ENCODE measurements at regions not wholly inside any gene's neighbourhood (a gene's known extent, or its start where the extent isn't known, plus 50 kb on each side); places are given as distances from the start of the nearest gene placed in this dataset.

GRCh38 chr4:114519368-114519767 is 79.2 kb upstream of the UGT8 start:
- Histone ChIP-seq H3K9me3 (no peaks in the 10 kb centered on the region), H3K4me1 (ENCODE audit: control insufficient read depth in 1 of 2, extremely low read depth in 1 of 2, insufficient read depth in 2 of 2, low read length in 2 of 2) (no peaks in the 10 kb centered on the region), H3K27me3 (replicated peaks in 1 of 2; ENCODE audit: control insufficient read depth in 2 of 2, extremely low read depth in 1 of 2, insufficient read depth in 2 of 2, low read length in 1 of 2) (no peaks in the 10 kb centered on the region), H3K27ac (ENCODE audit: low read length) (no peak overlapping the region), H3K4me3 (ENCODE audit: control insufficient read depth in 1 of 2, extremely low read depth in 1 of 2, low read length in 1 of 2) (no peak overlapping the region), H3K36me3 (ENCODE audit: control insufficient read depth in 2 of 2, extremely low read depth in 1 of 2, insufficient read depth in 1 of 2, low read length in 1 of 2) (no peaks in the 10 kb centered on the region)
- ChIA-PET CTCF (no interaction called here), POLR2A (no interaction called here)
- no peaks in the 10 kb centered on the region for H3K4me1 Mint-ChIP-seq
- no peak for ATAC-seq (replicated peaks in 1 of 4)
- no CpG with 5 or more reads among the region's 2 CpGs for WGBS (ENCODE audit: insufficient coverage)
- H3K27ac Mint-ChIP-seq, result no peak overlapping the region
- H3K27me3 Mint-ChIP-seq, result no peaks in the 10 kb centered on the region
- peaks cover 0 to 14% (median 12%) of the 10 kb centered on the region in 3 donors for H3K9me3 Mint-ChIP-seq
- DNase-seq, result no peak
- no peak overlapping the region for H3K4me3 Mint-ChIP-seq
- no peaks in the 10 kb centered on the region for H3K36me3 Mint-ChIP-seq

GRCh38 chr4:114527170-114527569 is 71.4 kb upstream of the UGT8 start:
- Histone ChIP-seq H3K27ac (ENCODE audit: low read length) (no peak overlapping the region), H3K9me3 (no peaks in the 10 kb centered on the region), H3K36me3 (ENCODE audit: control insufficient read depth in 2 of 2, extremely low read depth in 1 of 2, insufficient read depth in 1 of 2, low read length in 1 of 2) (no peaks in the 10 kb centered on the region), H3K27me3 (replicated peaks in 1 of 2; ENCODE audit: control insufficient read depth in 2 of 2, extremely low read depth in 1 of 2, insufficient read depth in 2 of 2, low read length in 1 of 2) (no peaks in the 10 kb centered on the region), H3K4me1 (ENCODE audit: control insufficient read depth in 1 of 2, extremely low read depth in 1 of 2, insufficient read depth in 2 of 2, low read length in 2 of 2) (no peaks in the 10 kb centered on the region), H3K4me3 (ENCODE audit: control insufficient read depth in 1 of 2, extremely low read depth in 1 of 2, low read length in 1 of 2) (no peak overlapping the region)
- Mint-ChIP-seq H3K4me3 (no peak overlapping the region), H3K36me3 (no peaks in the 10 kb centered on the region), H3K27me3 (peaks cover 0 to 3% of the 10 kb centered on the region in 2 donors), H3K9me3 (peaks cover 0 to 14% (median 7%) of the 10 kb centered on the region in 3 donors), H3K4me1 (no peaks in the 10 kb centered on the region), H3K27ac (no peak overlapping the region)
- ChIA-PET CTCF (no interaction called here), POLR2A (interaction anchor here in 1 of 2 donors (0.5 kb wide), 1 partner anchor 701 kb away, joined by 3 read pairs; no protein-coding TSS in a partner anchor)
- ATAC-seq (replicated peaks in 1 of 4) (no peak), DNase-seq (no peak)
- WGBS (ENCODE audit: insufficient coverage), result no CpG with 5 or more reads among the region's 1 CpG

- Histone ChIP-seq H3K9me3 (no peaks in the 10 kb centered on the region), H3K4me1 (ENCODE audit: control insufficient read depth in 1 of 2, extremely low read depth in 1 of 2, insufficient read depth in 2 of 2, low read length in 2 of 2) (no peaks in the 10 kb centered on the region), H3K27me3 (replicated peaks in 1 of 2; ENCODE audit: control insufficient read depth in 2 of 2, extremely low read depth in 1 of 2, insufficient read depth in 2 of 2, low read length in 1 of 2) (no peaks in the 10 kb centered on the region), H3K36me3 (ENCODE audit: control insufficient read depth in 2 of 2, extremely low read depth in 1 of 2, insufficient read depth in 1 of 2, low read length in 1 of 2) (no peaks in the 10 kb centered on the region), H3K4me3 (ENCODE audit: control insufficient read depth in 1 of 2, extremely low read depth in 1 of 2, low read length in 1 of 2) (no peak overlapping the region), H3K27ac (ENCODE audit: low read length) (no peak overlapping the region)
- DNase-seq (no peak), ATAC-seq (replicated peaks in 1 of 4) (no peak)
- Mint-ChIP-seq H3K4me3 (no peak overlapping the region), H3K36me3 (no peaks in the 10 kb centered on the region), H3K27me3 (peaks cover 0 to 3% of the 10 kb centered on the region in 2 donors), H3K27ac (no peak overlapping the region), H3K9me3 (peaks cover 0 to 14% (median 7%) of the 10 kb centered on the region in 3 donors), H3K4me1 (no peaks in the 10 kb centered on the region)
- WGBS (ENCODE audit: insufficient coverage), result 0% methylated on average over 1 of the region's 2 CpGs
- POLR2A ChIA-PET, result no interaction called here
- CTCF ChIA-PET, result no interaction called here
These were observed 71.0 kb upstream of the UGT8 start for GRCh38 chr4:114527637-114528036.

- Mint-ChIP-seq H3K27ac (no peak overlapping the region), H3K36me3 (no peaks in the 10 kb centered on the region), H3K9me3 (peaks cover 0 to 3% (median 0%) of the 10 kb centered on the region in 3 donors), H3K4me3 (no peak overlapping the region), H3K27me3 (no peaks in the 10 kb centered on the region), H3K4me1 (no peaks in the 10 kb centered on the region)
- no peaks in the 10 kb centered on the region for H3K36me3 ChIP-seq (ENCODE audit: control insufficient read depth in 2 of 2, extremely low read depth in 1 of 2, insufficient read depth in 1 of 2, low read length in 1 of 2)
- no peaks in the 10 kb centered on the region for H3K27me3 ChIP-seq (replicated peaks in 1 of 2; ENCODE audit: control insufficient read depth in 2 of 2, extremely low read depth in 1 of 2, insufficient read depth in 2 of 2, low read length in 1 of 2)
- H3K4me3 ChIP-seq (ENCODE audit: control insufficient read depth in 1 of 2, extremely low read depth in 1 of 2, low read length in 1 of 2), result no peak overlapping the region
- no peak for DNase-seq
- no peak overlapping the region for H3K27ac ChIP-seq (ENCODE audit: low read length)
- H3K4me1 ChIP-seq (ENCODE audit: control insufficient read depth in 1 of 2, extremely low read depth in 1 of 2, insufficient read depth in 2 of 2, low read length in 2 of 2), result no peaks in the 10 kb centered on the region
- CTCF ChIA-PET, result interaction anchor here in 1 of 2 donors (0.7 kb wide), 1 partner anchor 218 kb away, joined by 4 read pairs; no protein-coding TSS in a partner anchor
- no peak for ATAC-seq (replicated peaks in 1 of 4)
- POLR2A ChIA-PET, result interaction anchor here in 1 of 2 donors (0.6 kb wide), 1 partner anchor 1593 kb away, joined by 3 read pairs; no protein-coding TSS in a partner anchor
- no CpG with 5 or more reads among the region's 1 CpG for WGBS (ENCODE audit: insufficient coverage)
- H3K9me3 ChIP-seq, result no peaks in the 10 kb centered on the region
These were observed 62.9 kb upstream of the UGT8 start for GRCh38 chr4:114535725-114536124.

GRCh38 chr4:114537352-114537751 is 61.3 kb upstream of the UGT8 start:
- H3K27ac Mint-ChIP-seq, result no peak overlapping the region
- CTCF ChIA-PET, result no interaction called here
- no peak for ATAC-seq (replicated peaks in 1 of 4)

GRCh38 chr4:114538012-114538617 is 60.5 kb upstream of the UGT8 start:
- CTCF ChIA-PET, result no interaction called here
- ATAC-seq (replicated peaks in 1 of 4), result peak in 1 of 4 experiments; percentile 13

More at GRCh38 chr4:114537352-114537751, 61.3 kb upstream of the UGT8 start:
- Mint-ChIP-seq H3K27me3 (no peaks in the 10 kb centered on the region), H3K4me1 (no peaks in the 10 kb centered on the region), H3K4me3 (no peak overlapping the region), H3K9me3 (peaks cover 0 to 3% (median 0%) of the 10 kb centered on the region in 3 donors), H3K36me3 (no peaks in the 10 kb centered on the region)
- H3K27ac ChIP-seq (ENCODE audit: low read length), result no peak overlapping the region
- H3K27me3 ChIP-seq (replicated peaks in 1 of 2; ENCODE audit: control insufficient read depth in 2 of 2, extremely low read depth in 1 of 2, insufficient read depth in 2 of 2, low read length in 1 of 2), result no peaks in the 10 kb centered on the region
- POLR2A ChIA-PET, result no interaction called here
- H3K9me3 ChIP-seq, result no peaks in the 10 kb centered on the region
- no peaks in the 10 kb centered on the region for H3K36me3 ChIP-seq (ENCODE audit: control insufficient read depth in 2 of 2, extremely low read depth in 1 of 2, insufficient read depth in 1 of 2, low read length in 1 of 2)
- no peaks in the 10 kb centered on the region for H3K4me1 ChIP-seq (ENCODE audit: control insufficient read depth in 1 of 2, extremely low read depth in 1 of 2, insufficient read depth in 2 of 2, low read length in 2 of 2)
- no peak for DNase-seq
- WGBS (ENCODE audit: insufficient coverage), result 96% methylated on average over 3 of the region's 3 CpGs
- H3K4me3 ChIP-seq (ENCODE audit: control insufficient read depth in 1 of 2, extremely low read depth in 1 of 2, low read length in 1 of 2), result no peak overlapping the region

GRCh38 chr4:114539985-114540384 is 58.6 kb upstream of the UGT8 start:
- ChIA-PET POLR2A (no interaction called here), CTCF (no interaction called here)
- H3K27me3 Mint-ChIP-seq, result no peaks in the 10 kb centered on the region
- H3K4me1 ChIP-seq (ENCODE audit: control insufficient read depth in 1 of 2, extremely low read depth in 1 of 2, insufficient read depth in 2 of 2, low read length in 2 of 2), result no peaks in the 10 kb centered on the region
- H3K4me3 ChIP-seq (ENCODE audit: control insufficient read depth in 1 of 2, extremely low read depth in 1 of 2, low read length in 1 of 2), result no peak overlapping the region
- no peaks in the 10 kb centered on the region for H3K4me1 Mint-ChIP-seq
- no peaks in the 10 kb centered on the region for H3K9me3 ChIP-seq
- H3K27ac ChIP-seq (ENCODE audit: low read length), result no peak overlapping the region
- H3K9me3 Mint-ChIP-seq, result peaks cover 0 to 3% (median 0%) of the 10 kb centered on the region in 3 donors
- ATAC-seq (replicated peaks in 1 of 4), result no peak
- no peak for DNase-seq
- H3K27me3 ChIP-seq (replicated peaks in 1 of 2; ENCODE audit: control insufficient read depth in 2 of 2, extremely low read depth in 1 of 2, insufficient read depth in 2 of 2, low read length in 1 of 2), result no peaks in the 10 kb centered on the region
- no peaks in the 10 kb centered on the region for H3K36me3 Mint-ChIP-seq
- no peak overlapping the region for H3K4me3 Mint-ChIP-seq
- H3K36me3 ChIP-seq (ENCODE audit: control insufficient read depth in 2 of 2, extremely low read depth in 1 of 2, insufficient read depth in 1 of 2, low read length in 1 of 2), result no peaks in the 10 kb centered on the region
- H3K27ac Mint-ChIP-seq, result no peak overlapping the region

More at GRCh38 chr4:114538012-114538617, 60.5 kb upstream of the UGT8 start:
- Histone ChIP-seq H3K4me1 (ENCODE audit: control insufficient read depth in 1 of 2, extremely low read depth in 1 of 2, insufficient read depth in 2 of 2, low read length in 2 of 2) (no peaks in the 10 kb centered on the region), H3K9me3 (no peaks in the 10 kb centered on the region), H3K27ac (ENCODE audit: low read length) (no peak overlapping the region), H3K36me3 (ENCODE audit: control insufficient read depth in 2 of 2, extremely low read depth in 1 of 2, insufficient read depth in 1 of 2, low read length in 1 of 2) (no peaks in the 10 kb centered on the region), H3K4me3 (ENCODE audit: control insufficient read depth in 1 of 2, extremely low read depth in 1 of 2, low read length in 1 of 2) (no peak overlapping the region), H3K27me3 (replicated peaks in 1 of 2; ENCODE audit: control insufficient read depth in 2 of 2, extremely low read depth in 1 of 2, insufficient read depth in 2 of 2, low read length in 1 of 2) (no peaks in the 10 kb centered on the region)
- Mint-ChIP-seq H3K36me3 (no peaks in the 10 kb centered on the region), H3K4me1 (no peaks in the 10 kb centered on the region), H3K4me3 (no peak overlapping the region), H3K27ac (no peak overlapping the region), H3K9me3 (peaks cover 0 to 3% (median 0%) of the 10 kb centered on the region in 3 donors), H3K27me3 (no peaks in the 10 kb centered on the region)
- POLR2A ChIA-PET, result no interaction called here
- DNase-seq, result no peak
- 55% methylated on average over 5 of the region's 5 CpGs for WGBS (ENCODE audit: insufficient coverage)

Data from T-cell (primary cell).